ENCODE measurements at regions not wholly inside any gene's neighbourhood (a gene's known extent, or its start where the extent isn't known, plus 50 kb on each side); places are given as distances from the start of the nearest gene placed in this dataset.
A peak's percentile ranks its signal among the peaks of the same experiment; 100 is the strongest.

DNA sequence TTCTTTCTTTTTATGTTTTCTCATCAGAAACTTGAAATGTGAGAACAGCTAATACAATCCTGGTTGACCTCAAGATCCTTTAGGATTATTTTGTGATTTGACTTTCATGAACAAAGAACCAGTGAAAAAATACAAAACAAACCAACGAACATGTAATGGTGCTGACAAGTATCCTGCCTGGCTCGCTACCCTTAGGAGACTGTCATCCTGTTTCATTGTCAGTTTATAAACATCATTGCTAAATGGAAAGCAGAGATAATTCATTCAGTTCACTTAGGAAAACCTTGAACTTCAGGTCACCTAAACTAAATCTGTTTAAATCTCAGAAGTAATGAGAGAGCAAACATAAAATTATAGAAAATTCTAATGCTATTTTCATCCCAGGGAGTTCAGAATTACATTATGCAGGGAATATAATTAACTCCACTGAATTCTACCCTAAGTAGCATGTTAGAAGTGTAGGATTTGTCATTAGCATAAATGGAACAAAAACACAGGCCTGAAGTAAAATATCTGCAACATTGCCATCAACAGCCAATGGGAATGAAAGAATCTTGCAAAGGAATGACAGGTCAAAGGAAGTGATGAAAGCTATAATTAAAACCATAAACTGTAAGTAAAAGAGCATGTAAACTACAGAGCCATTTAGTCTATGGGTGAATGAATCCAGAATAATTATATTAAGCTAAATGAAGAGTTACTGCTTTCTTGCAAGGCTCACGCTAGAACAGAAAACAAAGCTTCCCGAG lies 401.2 kb upstream of the MANEA start:
- no CpG with 5 or more reads among the region's 4 CpGs for WGBS (ENCODE audit: extremely low coverage, insufficient coverage, low lambda C conversion rate)

DNA sequence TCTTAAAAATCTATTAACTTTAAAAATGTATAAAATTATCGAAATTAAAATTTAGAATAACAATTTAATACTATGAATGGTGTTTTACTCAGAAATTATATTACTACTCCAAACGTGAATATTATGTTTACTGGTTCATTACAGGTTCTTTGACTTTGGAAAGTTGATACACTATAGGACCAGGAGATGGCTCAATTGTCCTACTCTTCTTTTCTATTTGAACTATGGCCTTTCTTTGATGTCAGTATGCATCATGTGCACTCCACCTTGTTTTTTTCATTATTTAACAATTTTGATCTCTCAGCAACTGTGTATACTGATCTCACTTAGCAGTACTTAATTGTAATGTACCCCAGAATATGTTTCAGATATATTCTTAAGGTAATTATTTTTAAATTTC lies 391.5 kb upstream of the MANEA start:
- Histone ChIP-seq H3K4me3 (ENCODE audit: low read length) (no peak overlapping the region), H2AK5ac (ENCODE audit: low read length) (no peak overlapping the region), H3K56ac (ENCODE audit: low read length) (no peak overlapping the region), H3K79me2 (ENCODE audit: control insufficient read depth, insufficient read depth, low read length) (no peaks in the 10 kb centered on the region), H3K4me2 (ENCODE audit: low read length) (no peak overlapping the region), H3K18ac (ENCODE audit: low read length) (no peak overlapping the region), H3K4me1 (ENCODE audit: control insufficient read depth, low read depth, low read length) (no peaks in the 10 kb centered on the region), H4K5ac (ENCODE audit: low read length) (no peak overlapping the region), H3K79me1 (ENCODE audit: low read length) (no peaks in the 10 kb centered on the region), H3K27me3 (ENCODE audit: insufficient read depth, low read length, poor library complexity) (no peaks in the 10 kb centered on the region), H3K4ac (ENCODE audit: low read depth, low read length) (no peak overlapping the region), H2BK5ac (ENCODE audit: low read length) (no peak overlapping the region), H3K36me3 (ENCODE audit: control insufficient read depth, insufficient read depth, low read length) (no peaks in the 10 kb centered on the region), H2BK15ac (replicated peaks; ENCODE audit: low read depth) (no peak overlapping the region), H3K27ac (ENCODE audit: low read depth, low read length) (no peak overlapping the region), H4K8ac (ENCODE audit: low read depth, low read length) (no peak overlapping the region), H2BK120ac (ENCODE audit: low read depth, low read length) (no peak overlapping the region), H3K9ac (ENCODE audit: low read length) (no peak overlapping the region), H3K23ac (ENCODE audit: low read length) (no peak overlapping the region)
- WGBS (ENCODE audit: extremely low coverage, insufficient coverage, low lambda C conversion rate), result no CpG with 5 or more reads among the region's 2 CpGs
- no peak for DNase-seq

More for the DNA sequence above, 401.2 kb upstream of the MANEA start:
- Histone ChIP-seq H3K4me2 (ENCODE audit: low read length) (no peak overlapping the region), H3K9ac (ENCODE audit: low read length) (no peak overlapping the region), H3K4me1 (ENCODE audit: control insufficient read depth, low read depth, low read length) (no peaks in the 10 kb centered on the region), H2AK5ac (ENCODE audit: low read length) (no peak overlapping the region), H4K8ac (ENCODE audit: low read depth, low read length) (no peak overlapping the region), H3K23ac (ENCODE audit: low read length) (no peak overlapping the region), H2BK5ac (ENCODE audit: low read length) (no peak overlapping the region), H3K27ac (ENCODE audit: low read depth, low read length) (no peak overlapping the region), H3K79me2 (ENCODE audit: control insufficient read depth, insufficient read depth, low read length) (no peaks in the 10 kb centered on the region), H3K4me3 (ENCODE audit: low read length) (no peak overlapping the region), H4K5ac (ENCODE audit: low read length) (no peak overlapping the region), H3K4ac (ENCODE audit: low read depth, low read length) (no peak overlapping the region), H3K27me3 (ENCODE audit: insufficient read depth, low read length, poor library complexity) (no peaks in the 10 kb centered on the region), H3K36me3 (ENCODE audit: control insufficient read depth, insufficient read depth, low read length) (no peaks in the 10 kb centered on the region), H2BK15ac (replicated peaks; ENCODE audit: low read depth) (no peak overlapping the region), H3K56ac (ENCODE audit: low read length) (no peak overlapping the region), H2BK120ac (ENCODE audit: low read depth, low read length) (no peak overlapping the region), H3K18ac (ENCODE audit: low read length) (no peak overlapping the region), H3K79me1 (ENCODE audit: low read length) (no peaks in the 10 kb centered on the region)
- DNase-seq, result no peak

DNA sequence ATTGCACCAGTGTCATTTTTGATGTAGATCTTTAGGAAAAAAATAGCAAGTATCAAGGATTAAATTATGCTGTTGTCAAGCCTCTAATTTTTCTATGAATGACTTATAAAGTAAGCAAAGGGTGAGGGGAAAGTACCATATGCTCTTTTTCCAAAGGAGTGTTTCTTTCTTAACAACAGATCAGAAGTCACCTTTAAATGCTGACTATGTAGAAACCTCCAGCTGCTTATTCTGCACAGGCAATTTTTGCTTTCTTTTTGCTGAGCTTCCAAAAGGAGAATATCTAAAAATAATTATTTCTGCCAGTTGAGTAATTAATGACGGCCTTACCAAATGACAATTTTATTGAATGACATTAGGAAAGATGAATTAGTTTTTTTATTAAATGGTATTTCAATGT lies 390.6 kb upstream of the MANEA start:
- Histone ChIP-seq H3K79me1 (ENCODE audit: low read length) (no peaks in the 10 kb centered on the region), H3K36me3 (ENCODE audit: control insufficient read depth, insufficient read depth, low read length) (no peaks in the 10 kb centered on the region), H3K4me2 (ENCODE audit: low read length) (no peak overlapping the region), H3K4me3 (ENCODE audit: low read length) (no peak overlapping the region), H4K5ac (ENCODE audit: low read length) (no peak overlapping the region), H3K4ac (ENCODE audit: low read depth, low read length) (no peak overlapping the region), H3K18ac (ENCODE audit: low read length) (no peak overlapping the region), H3K27ac (ENCODE audit: low read depth, low read length) (no peak overlapping the region), H3K9ac (ENCODE audit: low read length) (no peak overlapping the region), H3K23ac (ENCODE audit: low read length) (no peak overlapping the region), H3K79me2 (ENCODE audit: control insufficient read depth, insufficient read depth, low read length) (no peaks in the 10 kb centered on the region), H2AK5ac (ENCODE audit: low read length) (no peak overlapping the region), H2BK120ac (ENCODE audit: low read depth, low read length) (no peak overlapping the region), H4K8ac (ENCODE audit: low read depth, low read length) (no peak overlapping the region), H3K56ac (ENCODE audit: low read length) (no peak overlapping the region), H3K4me1 (ENCODE audit: control insufficient read depth, low read depth, low read length) (no peaks in the 10 kb centered on the region), H3K27me3 (ENCODE audit: insufficient read depth, low read length, poor library complexity) (no peaks in the 10 kb centered on the region), H2BK15ac (replicated peaks; ENCODE audit: low read depth) (no peak overlapping the region), H2BK5ac (ENCODE audit: low read length) (no peak overlapping the region)
- WGBS (ENCODE audit: extremely low coverage, insufficient coverage, low lambda C conversion rate), result no CpG with 5 or more reads among the region's 1 CpG
- no peak for DNase-seq

DNA sequence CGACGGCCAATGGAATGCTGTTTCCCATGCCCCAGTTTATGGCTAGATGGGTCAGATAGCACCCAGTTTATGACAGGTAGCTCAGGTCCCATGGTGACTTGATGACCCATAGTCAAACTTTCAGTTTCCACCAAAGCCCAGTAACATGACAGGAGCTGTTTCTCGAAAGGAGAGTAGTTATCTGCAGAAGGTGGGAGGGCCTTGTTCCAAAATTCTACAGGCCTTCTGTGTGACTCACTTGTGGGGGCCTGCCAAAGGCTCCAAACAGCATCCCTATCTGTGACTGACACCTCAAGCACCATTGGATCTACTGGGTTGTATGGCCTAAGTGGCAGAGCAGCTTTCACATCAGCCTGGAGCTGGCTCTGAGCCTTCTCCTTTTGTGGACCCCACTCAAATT lies 379.7 kb upstream of the MANEA start:
- no CpG with 5 or more reads among the region's 3 CpGs for WGBS (ENCODE audit: extremely low coverage, insufficient coverage, low lambda C conversion rate)
- H3K36me3 ChIP-seq (ENCODE audit: control insufficient read depth, insufficient read depth, low read length), result no peaks in the 10 kb centered on the region
- H2BK120ac ChIP-seq (ENCODE audit: low read depth, low read length), result no peak overlapping the region
- no peak overlapping the region for H3K27ac ChIP-seq (ENCODE audit: low read depth, low read length)
- H3K18ac ChIP-seq (ENCODE audit: low read length), result no peak overlapping the region
- no peak overlapping the region for H3K23ac ChIP-seq (ENCODE audit: low read length)
- H3K79me2 ChIP-seq (ENCODE audit: control insufficient read depth, insufficient read depth, low read length), result no peaks in the 10 kb centered on the region
- H3K56ac ChIP-seq (ENCODE audit: low read length), result no peak overlapping the region
- H4K5ac ChIP-seq (ENCODE audit: low read length), result no peak overlapping the region
- no peak overlapping the region for H3K4ac ChIP-seq (ENCODE audit: low read depth, low read length)
- H3K9ac ChIP-seq (ENCODE audit: low read length), result no peak overlapping the region
- H4K8ac ChIP-seq (ENCODE audit: low read depth, low read length), result no peak overlapping the region
- no peak for DNase-seq
- H3K4me2 ChIP-seq (ENCODE audit: low read length), result no peak overlapping the region
- no peak overlapping the region for H2BK15ac ChIP-seq (replicated peaks; ENCODE audit: low read depth)
- H2BK5ac ChIP-seq (ENCODE audit: low read length), result no peak overlapping the region
- H2AK5ac ChIP-seq (ENCODE audit: low read length), result no peak overlapping the region
- no peaks in the 10 kb centered on the region for H3K79me1 ChIP-seq (ENCODE audit: low read length)
- H3K4me1 ChIP-seq (ENCODE audit: control insufficient read depth, low read depth, low read length), result no peaks in the 10 kb centered on the region
- H3K4me3 ChIP-seq (ENCODE audit: low read length), result no peak overlapping the region
- no peaks in the 10 kb centered on the region for H3K27me3 ChIP-seq (ENCODE audit: insufficient read depth, low read length, poor library complexity)

DNA sequence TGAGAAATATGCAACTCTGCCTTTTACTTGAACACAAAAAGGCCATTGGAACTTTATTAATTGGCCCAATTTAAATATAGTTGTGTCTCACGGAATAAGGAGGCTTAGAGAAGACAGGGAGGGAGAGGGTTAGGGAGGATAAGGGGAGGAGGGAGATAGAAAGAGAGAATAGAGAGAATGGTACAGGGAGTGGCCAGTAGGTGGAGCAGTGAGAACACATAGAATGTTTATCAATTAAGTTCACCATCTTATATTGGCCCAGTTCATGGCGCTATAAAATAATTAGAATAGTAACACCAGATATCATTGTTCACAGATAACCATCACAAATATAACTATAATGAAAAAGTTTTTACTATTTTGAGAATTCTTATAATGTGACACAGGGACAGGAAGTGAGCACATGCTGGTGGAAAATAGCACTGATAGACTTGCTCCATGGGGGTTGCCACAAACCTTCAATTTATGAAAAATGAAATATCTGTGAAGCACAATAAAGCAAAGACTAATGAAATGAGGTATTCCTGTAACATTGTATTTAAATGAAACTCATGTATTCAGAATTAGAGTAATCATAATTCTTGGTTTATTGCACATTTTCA lies 374.1 kb upstream of the MANEA start:
- no peak overlapping the region for H2BK120ac ChIP-seq (ENCODE audit: low read depth, low read length)

More for the DNA sequence above, 374.1 kb upstream of the MANEA start:
- no peak overlapping the region for H3K9ac ChIP-seq (ENCODE audit: low read length)
- H3K23ac ChIP-seq (ENCODE audit: low read length), result no peak overlapping the region
- no peak overlapping the region for H3K18ac ChIP-seq (ENCODE audit: low read length)
- 100% methylated on average over 1 of the region's 2 CpGs for WGBS (ENCODE audit: extremely low coverage, insufficient coverage, low lambda C conversion rate)
- no peak overlapping the region for H3K4ac ChIP-seq (ENCODE audit: low read depth, low read length)
- no peak overlapping the region for H2BK5ac ChIP-seq (ENCODE audit: low read length)
- no peak overlapping the region for H3K56ac ChIP-seq (ENCODE audit: low read length)
- no peak overlapping the region for H4K5ac ChIP-seq (ENCODE audit: low read length)
- no peaks in the 10 kb centered on the region for H3K79me1 ChIP-seq (ENCODE audit: low read length)
- H2AK5ac ChIP-seq (ENCODE audit: low read length), result no peak overlapping the region
- no peak overlapping the region for H3K27ac ChIP-seq (ENCODE audit: low read depth, low read length)
- no peak overlapping the region for H3K4me2 ChIP-seq (ENCODE audit: low read length)
- H3K79me2 ChIP-seq (ENCODE audit: control insufficient read depth, insufficient read depth, low read length), result no peaks in the 10 kb centered on the region
- no peak overlapping the region for H3K4me3 ChIP-seq (ENCODE audit: low read length)
- peak; percentile 70 for DNase-seq
- H3K27me3 ChIP-seq (ENCODE audit: insufficient read depth, low read length, poor library complexity), result no peaks in the 10 kb centered on the region
- no peak overlapping the region for H4K8ac ChIP-seq (ENCODE audit: low read depth, low read length)
- H3K36me3 ChIP-seq (ENCODE audit: control insufficient read depth, insufficient read depth, low read length), result no peaks in the 10 kb centered on the region
- H3K4me1 ChIP-seq (ENCODE audit: control insufficient read depth, low read depth, low read length), result no peaks in the 10 kb centered on the region
- no peak overlapping the region for H2BK15ac ChIP-seq (replicated peaks; ENCODE audit: low read depth)
